VCaP (cell line): ENCODE measurements at regions not wholly inside any gene's neighbourhood (a gene's known extent, or its start where the extent isn't known, plus 50 kb on each side); places are given as distances from the start of the nearest gene placed in this dataset.

ENCODE experiments used
- H3K27ac ChIP-seq: fragments of 450-650 bp; 2 replicates; pipeline ENCODE4 v1.5.1; 2017
- CTCF ChIP-seq: fragments of 450-650 bp; conservative IDR thresholded peaks from 2 replicates; pipeline ENCODE4 v1.5.1; 2017; ENCODE audit warnings: mild to moderate bottlenecking, moderate library complexity

- no peak overlapping the region for H3K27ac ChIP-seq
- TF ChIP-seq CTCF: no peak
These were observed 140.5 kb upstream of the CST7 start for GRCh38 chr20:24808616-24809015.

GRCh38 chr20:24809606-24810005 lies 139.5 kb upstream of the CST7 start:
- no peak overlapping the region for H3K27ac ChIP-seq
- no peak for TF ChIP-seq CTCF

GRCh38 chr20:24810676-24811407 lies 138.2 kb upstream of the CST7 start:
- TF ChIP-seq CTCF: no peak
- no peak overlapping the region for H3K27ac ChIP-seq

GRCh38 chr20:24812373-24812772 lies 136.7 kb upstream of the CST7 start:
- H3K27ac ChIP-seq: no peak overlapping the region
- TF ChIP-seq CTCF: no peak

- TF ChIP-seq CTCF: no peak
- H3K27ac ChIP-seq: no peak overlapping the region
These were observed 136.0 kb upstream of the CST7 start for GRCh38 chr20:24813080-24813479.

GRCh38 chr20:24813496-24813895 lies 135.6 kb upstream of the CST7 start:
- no peak overlapping the region for H3K27ac ChIP-seq
- TF ChIP-seq CTCF: no peak

GRCh38 chr20:24813936-24814335 lies 135.1 kb upstream of the CST7 start:
- no peak for TF ChIP-seq CTCF
- no peak overlapping the region for H3K27ac ChIP-seq
